GM20000 (cell line): ENCODE measurements at regions not wholly inside any gene's neighbourhood (a gene's known extent, or its start where the extent isn't known, plus 50 kb on each side); places are given as distances from the start of the nearest gene placed in this dataset.

Experiments used
- DNase-seq: peaks from one replicate; pipeline ENCODE4 v3.0.0; 2012; ENCODE audit warnings: low spot score
- TF ChIP-seq, protein P1 (sequence below): IDR thresholded peaks from 2 replicates; pipeline ENCODE4 v1.5.1; 2012; ENCODE audit warnings: mild to moderate bottlenecking, control low read depth; ENCODE audit errors: extremely low read depth, missing control alignments

DNA sequence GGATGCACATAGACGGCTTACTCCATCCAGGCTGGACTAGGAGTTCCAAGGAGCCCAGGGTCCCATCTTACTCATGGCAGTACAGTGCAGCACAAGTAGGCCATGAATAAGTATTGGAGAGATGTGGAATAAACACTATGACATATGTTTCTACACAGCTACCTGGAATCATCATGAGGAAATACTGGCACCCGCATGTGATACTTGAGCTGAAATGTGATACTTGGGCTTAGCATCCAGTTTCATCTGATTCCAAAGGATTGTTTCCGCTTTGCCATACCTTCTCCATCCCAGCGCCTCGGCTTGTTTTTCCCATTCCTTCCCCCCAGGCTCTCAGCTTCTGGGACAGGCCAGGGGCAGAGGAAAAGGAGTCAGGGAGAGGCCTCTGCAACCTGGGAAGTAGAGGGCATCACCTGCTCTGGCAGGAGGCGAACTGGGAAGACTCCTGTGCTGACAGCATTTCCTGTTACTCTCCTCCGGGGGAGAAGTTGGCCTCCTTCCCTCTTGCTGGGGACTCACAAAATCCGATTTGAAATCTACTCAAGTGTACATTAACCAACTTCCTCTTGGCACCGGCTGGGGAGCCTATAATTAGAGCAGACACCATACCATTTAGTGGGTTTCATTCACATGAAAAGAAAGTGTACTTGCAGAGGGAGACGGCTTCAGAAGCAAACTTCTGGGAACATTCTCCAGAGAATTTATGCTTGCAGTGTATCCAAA lies 187.8 kb downstream of the MIAT start:
- DNase-seq: no peak
- TF ChIP-seq, protein P1, sequence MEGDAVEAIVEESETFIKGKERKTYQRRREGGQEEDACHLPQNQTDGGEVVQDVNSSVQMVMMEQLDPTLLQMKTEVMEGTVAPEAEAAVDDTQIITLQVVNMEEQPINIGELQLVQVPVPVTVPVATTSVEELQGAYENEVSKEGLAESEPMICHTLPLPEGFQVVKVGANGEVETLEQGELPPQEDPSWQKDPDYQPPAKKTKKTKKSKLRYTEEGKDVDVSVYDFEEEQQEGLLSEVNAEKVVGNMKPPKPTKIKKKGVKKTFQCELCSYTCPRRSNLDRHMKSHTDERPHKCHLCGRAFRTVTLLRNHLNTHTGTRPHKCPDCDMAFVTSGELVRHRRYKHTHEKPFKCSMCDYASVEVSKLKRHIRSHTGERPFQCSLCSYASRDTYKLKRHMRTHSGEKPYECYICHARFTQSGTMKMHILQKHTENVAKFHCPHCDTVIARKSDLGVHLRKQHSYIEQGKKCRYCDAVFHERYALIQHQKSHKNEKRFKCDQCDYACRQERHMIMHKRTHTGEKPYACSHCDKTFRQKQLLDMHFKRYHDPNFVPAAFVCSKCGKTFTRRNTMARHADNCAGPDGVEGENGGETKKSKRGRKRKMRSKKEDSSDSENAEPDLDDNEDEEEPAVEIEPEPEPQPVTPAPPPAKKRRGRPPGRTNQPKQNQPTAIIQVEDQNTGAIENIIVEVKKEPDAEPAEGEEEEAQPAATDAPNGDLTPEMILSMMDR: no peak

DNA sequence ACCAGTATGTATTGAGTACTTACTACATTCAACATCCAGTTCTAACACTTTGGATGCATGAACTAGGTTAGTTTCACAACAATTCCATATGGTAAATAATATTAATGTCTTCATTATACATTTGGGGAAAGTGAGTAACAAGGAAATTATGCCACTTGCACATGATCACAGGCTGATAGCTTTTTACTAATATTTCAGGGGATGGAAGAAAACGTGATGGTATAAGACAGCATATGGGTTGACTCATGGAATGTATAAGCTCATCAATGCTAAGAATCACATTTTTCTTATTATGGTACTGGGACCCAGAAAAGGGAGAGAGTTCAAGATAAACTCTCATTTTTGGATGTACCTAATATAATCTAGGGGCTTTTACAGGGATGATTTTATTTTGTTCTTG lies 188.7 kb downstream of the MIAT start:
- DNase-seq: no peak
- TF ChIP-seq, protein P1: no peak

- TF ChIP-seq, protein P1: no peak
- no peak for DNase-seq
Observed at GRCh38 chr22:26846645-26847044, 189.3 kb downstream of the MIAT start.

GRCh38 chr22:26847046-26847445 lies 189.7 kb downstream of the MIAT start:
- no peak for DNase-seq
- TF ChIP-seq, protein P1: no peak

- no peak for DNase-seq
- TF ChIP-seq, protein P1: no peak
Observed at GRCh38 chr22:26847816-26848215, 190.4 kb downstream of the MIAT start.

DNA sequence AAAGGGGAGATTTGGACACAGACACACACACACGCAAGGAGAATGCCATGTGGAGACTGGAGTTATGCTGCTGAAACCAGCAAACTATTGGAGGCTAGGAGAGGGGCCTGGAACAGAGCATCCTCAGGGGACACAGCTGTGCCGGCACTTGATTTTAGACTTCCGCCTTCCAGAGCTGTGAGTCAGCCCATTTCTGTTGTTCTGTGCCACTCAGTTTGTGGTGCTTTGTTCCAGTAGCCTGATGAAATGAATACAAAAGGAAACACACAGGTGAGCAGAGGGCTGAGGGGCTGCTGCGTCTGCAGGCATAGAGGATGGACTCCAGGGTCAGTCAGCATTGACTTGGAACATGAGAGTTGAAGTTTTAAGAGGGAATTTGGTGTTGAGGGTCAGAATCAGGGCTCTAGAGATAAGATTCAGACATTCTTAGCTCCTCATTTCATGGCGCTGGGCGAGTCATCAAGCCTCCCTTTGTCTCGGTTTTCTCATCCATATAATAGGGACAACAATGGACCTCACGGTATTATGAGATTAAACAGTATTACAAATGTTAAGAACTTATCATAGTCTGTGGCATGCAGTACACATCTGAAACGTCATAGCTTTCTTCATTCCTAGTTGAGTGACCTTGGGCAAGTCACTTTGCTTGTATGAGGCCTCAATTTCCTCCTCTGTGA lies 191.0 kb downstream of the MIAT start:
- no peak for DNase-seq
- TF ChIP-seq, protein P1: no peak

DNA sequence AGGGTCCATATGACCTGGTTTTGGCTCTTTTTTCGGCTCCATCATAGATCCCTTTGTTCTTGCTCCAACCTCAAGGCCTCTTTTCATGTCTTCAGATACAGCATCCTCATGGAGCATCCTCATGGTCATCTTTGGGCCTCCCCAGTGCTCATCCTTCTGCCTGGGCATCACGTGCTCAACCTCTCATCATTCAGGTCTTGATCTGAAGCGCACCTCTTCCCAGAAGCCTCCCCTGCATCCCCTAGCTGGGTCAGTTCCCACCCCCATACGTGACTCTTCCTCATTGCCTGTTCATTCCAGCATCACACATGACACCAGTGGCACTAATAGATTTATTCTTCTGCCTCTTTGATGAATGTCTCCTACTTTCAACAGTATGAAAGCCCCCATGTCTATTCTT lies 192.2 kb downstream of the MIAT start:
- TF ChIP-seq, protein P1: no peak
- no peak for DNase-seq
